ENCODE measurements at regions not wholly inside any gene's neighbourhood (a gene's known extent, or its start where the extent isn't known, plus 50 kb on each side); places are given as distances from the start of the nearest gene placed in this dataset.
A peak's percentile ranks its signal among the peaks of the same experiment; 100 is the strongest.
"Not testable (repeated sequence)": the region's sequence is repeated elsewhere in the genome, so short reads cannot be mapped to it uniquely, and the experiment has no call there.

- H3K36me3 ChIP-seq (ENCODE audit: low read depth): no peaks in the 10 kb centered on the region
- DNase-seq (ENCODE audit: low spot score): no peak
- peaks cover 85% of the 10 kb centered on the region for H3K27me3 ChIP-seq (ENCODE audit: insufficient read depth, poor library complexity, severe bottlenecking)
- no peak overlapping the region for H3K27ac ChIP-seq (ENCODE audit: poor library complexity, severe bottlenecking)
- no peak for ATAC-seq (ENCODE audit: low read depth)
- TF ChIP-seq CTCF (IDR thresholded peaks at IDR 0.05; ENCODE audit: poor library complexity, severe bottlenecking): no peak
- H3K4me3 ChIP-seq (ENCODE audit: severe bottlenecking): no peak overlapping the region
- H3K9me3 ChIP-seq (ENCODE audit: severe bottlenecking): no peaks in the 10 kb centered on the region
- no peaks in the 10 kb centered on the region for H3K4me1 ChIP-seq (ENCODE audit: insufficient read depth, poor library complexity, severe bottlenecking)
Measured at GRCh38 chr7:114083166-114084001, 164.6 kb upstream of the PPP1R3A start.

- no peak overlapping the region for H3K4me3 ChIP-seq (ENCODE audit: severe bottlenecking)
- no peak for TF ChIP-seq CTCF (IDR thresholded peaks at IDR 0.05; ENCODE audit: poor library complexity, severe bottlenecking)
- H3K9me3 ChIP-seq (ENCODE audit: severe bottlenecking): no peaks in the 10 kb centered on the region
- no peak for ATAC-seq (ENCODE audit: low read depth)
- no peak for DNase-seq (ENCODE audit: low spot score)
- no peaks in the 10 kb centered on the region for H3K4me1 ChIP-seq (ENCODE audit: insufficient read depth, poor library complexity, severe bottlenecking)
- H3K36me3 ChIP-seq (ENCODE audit: low read depth): no peaks in the 10 kb centered on the region
- H3K27me3 ChIP-seq (ENCODE audit: insufficient read depth, poor library complexity, severe bottlenecking): peaks cover 78% of the 10 kb centered on the region
- H3K27ac ChIP-seq (ENCODE audit: poor library complexity, severe bottlenecking): no peak overlapping the region
Measured at GRCh38 chr7:114082642-114083165, 163.9 kb upstream of the PPP1R3A start.

- H3K4me3 ChIP-seq (ENCODE audit: severe bottlenecking): no peak overlapping the region
Measured at GRCh38 chr7:114081606-114082425, 163.0 kb upstream of the PPP1R3A start.

GRCh38 chr7:114077158-114077524, 158.3 kb upstream of the PPP1R3A start:
- not testable (repeated sequence) for H3K4me1 ChIP-seq (ENCODE audit: insufficient read depth, poor library complexity, severe bottlenecking); H3K27ac ChIP-seq (ENCODE audit: poor library complexity, severe bottlenecking); ATAC-seq (ENCODE audit: low read depth); H3K36me3 ChIP-seq (ENCODE audit: low read depth); DNase-seq (ENCODE audit: low spot score); H3K4me3 ChIP-seq (ENCODE audit: severe bottlenecking); H3K9me3 ChIP-seq (ENCODE audit: severe bottlenecking)
- peaks cover 27% of the 10 kb centered on the region for H3K27me3 ChIP-seq (ENCODE audit: insufficient read depth, poor library complexity, severe bottlenecking)

More at GRCh38 chr7:114081606-114082425, 163.0 kb upstream of the PPP1R3A start:
- Histone ChIP-seq H3K9me3 (ENCODE audit: severe bottlenecking) (no peaks in the 10 kb centered on the region), H3K4me1 (ENCODE audit: insufficient read depth, poor library complexity, severe bottlenecking) (no peaks in the 10 kb centered on the region), H3K27ac (ENCODE audit: poor library complexity, severe bottlenecking) (no peak overlapping the region), H3K36me3 (ENCODE audit: low read depth) (no peaks in the 10 kb centered on the region), H3K27me3 (ENCODE audit: insufficient read depth, poor library complexity, severe bottlenecking) (peaks cover 72% of the 10 kb centered on the region)
- ATAC-seq (ENCODE audit: low read depth): peak; percentile 18; the same call in 1 of the 3 replicates
- no peak for DNase-seq (ENCODE audit: low spot score)
- TF ChIP-seq CTCF (IDR thresholded peaks at IDR 0.05; ENCODE audit: poor library complexity, severe bottlenecking): peak; percentile 70

- H3K36me3 ChIP-seq (ENCODE audit: low read depth); H3K9me3 ChIP-seq (ENCODE audit: severe bottlenecking); H3K27ac ChIP-seq (ENCODE audit: poor library complexity, severe bottlenecking); H3K4me1 ChIP-seq (ENCODE audit: insufficient read depth, poor library complexity, severe bottlenecking); DNase-seq (ENCODE audit: low spot score); H3K4me3 ChIP-seq (ENCODE audit: severe bottlenecking); ATAC-seq (ENCODE audit: low read depth): not testable (repeated sequence)
- peaks cover 24% of the 10 kb centered on the region for H3K27me3 ChIP-seq (ENCODE audit: insufficient read depth, poor library complexity, severe bottlenecking)
Measured at GRCh38 chr7:114076392-114077157, 157.8 kb upstream of the PPP1R3A start.
